DND-41 (cell line): ENCODE measurements at regions not wholly inside any gene's neighbourhood (a gene's known extent, or its start where the extent isn't known, plus 50 kb on each side); places are given as distances from the start of the nearest gene placed in this dataset.

Source experiments
- ATAC-seq: fragments of 200-7000 bp; cut with Tn5 transposase; 3 replicates; pipeline ENCODE4 v1.9.1; 2021; ENCODE audit warnings: low read depth; ENCODE audit not compliant: insufficient read depth
- DNase-seq: peaks from one replicate; pipeline ENCODE4 v3.0.0-alpha.2; 2020
- H2AFZ ChIP-seq: 2 replicates; pipeline ENCODE4 v1.6.0; 2012; ENCODE audit warnings: low read depth, low read length
- H3K27ac ChIP-seq: 2 replicates; pipeline ENCODE4 v1.5.1; 2012; ENCODE audit warnings: low read length, inconsistent platforms
- H3K27me3 ChIP-seq: fragments of 200-600 bp; sonication (generic); 2 replicates; pipeline ENCODE4 v1.6.0; 2012; ENCODE audit warnings: low read length, mild to moderate bottlenecking, inconsistent platforms; ENCODE audit not compliant: insufficient read depth, poor library complexity
- H3K36me3 ChIP-seq: 2 replicates; pipeline ENCODE4 v1.5.1; 2012; ENCODE audit warnings: low read length, inconsistent platforms; ENCODE audit not compliant: insufficient read depth
- H3K4me1 ChIP-seq: 2 replicates; pipeline ENCODE4 v1.5.1; 2012; ENCODE audit warnings: mild to moderate bottlenecking, low read length; ENCODE audit not compliant: insufficient read depth
- H3K4me2 ChIP-seq: 2 replicates; pipeline ENCODE4 v1.6.0; 2012; ENCODE audit warnings: mild to moderate bottlenecking, moderate library complexity, low read length, inconsistent platforms; ENCODE audit not compliant: insufficient read depth
- H3K4me3 ChIP-seq, 2 experiments: fragments of 200-600 bp in 1 of 2; shearing (Covaris generic) in 1 of 2; 2 replicates each; pipeline ENCODE4 v1.5.1; 2012 to 2016; ENCODE audit warnings: inconsistent platforms in 2 of 2, low read length in 2 of 2, mild to moderate bottlenecking in 2 of 2, low read depth in 1 of 2, moderate library complexity in 1 of 2
- H3K79me2 ChIP-seq: 2 replicates; pipeline ENCODE4 v1.6.0; 2012; ENCODE audit warnings: low read length, inconsistent platforms; ENCODE audit not compliant: insufficient read depth
- H3K9ac ChIP-seq: 2 replicates; pipeline ENCODE4 v1.6.0; 2012; ENCODE audit warnings: low read depth, mild to moderate bottlenecking, inconsistent platforms, low read length, moderate library complexity
- H3K9me3 ChIP-seq: 2 replicates; pipeline ENCODE4 v1.5.1; 2012; ENCODE audit warnings: low read length, moderate library complexity, mild to moderate bottlenecking, inconsistent platforms; ENCODE audit not compliant: insufficient read depth, severe bottlenecking
- H4K20me1 ChIP-seq: 2 replicates; pipeline ENCODE4 v1.6.0; 2012; ENCODE audit warnings: low read length; ENCODE audit not compliant: insufficient read depth
- EZH2 ChIP-seq: IDR thresholded peaks from 3 replicates; pipeline ENCODE4 v1.6.1; 2012; ENCODE audit warnings: borderline replicate concordance, low read depth, mild to moderate bottlenecking, moderate library complexity, low read length, inconsistent platforms; ENCODE audit not compliant: severe bottlenecking
- TF ChIP-seq, protein P1 (sequence below): IDR thresholded peaks from 2 replicates; pipeline ENCODE4 v1.5.1; 2012; ENCODE audit warnings: borderline replicate concordance, low read length, moderate library complexity, mild to moderate bottlenecking; ENCODE audit not compliant: poor library complexity, severe bottlenecking; ENCODE audit errors: extremely low read depth

DNA sequence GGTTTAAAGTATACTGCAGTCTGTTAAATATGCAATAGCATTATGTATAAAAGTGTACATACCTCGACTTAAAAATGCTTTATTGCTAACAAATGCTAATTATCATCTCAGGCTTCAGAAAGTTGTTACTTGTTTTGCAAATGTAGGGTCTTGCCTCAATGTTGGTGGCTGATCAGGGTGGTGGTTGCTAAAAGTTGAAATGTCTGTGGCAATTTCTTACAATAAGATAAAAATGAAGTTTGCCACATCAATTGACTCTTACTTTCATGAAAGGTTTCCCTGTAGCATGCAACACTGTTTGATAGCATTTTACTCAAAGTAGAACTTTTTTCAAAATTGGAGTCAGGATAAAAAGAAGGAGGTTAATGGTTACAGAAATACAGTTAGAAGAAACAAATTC lies 407.7 kb upstream of the OR4E1 start:
- H3K4me1 ChIP-seq: peaks cover 38% of the 10 kb centered on the region
- DNase-seq: peak; percentile 33
- no peaks in the 10 kb centered on the region for H3K79me2 ChIP-seq
- no peak overlapping the region for H3K4me2 ChIP-seq
- H3K36me3 ChIP-seq: no peaks in the 10 kb centered on the region
- H3K27me3 ChIP-seq: peaks cover 44% of the 10 kb centered on the region
- TF ChIP-seq EZH2: no peak
- TF ChIP-seq, protein P1, sequence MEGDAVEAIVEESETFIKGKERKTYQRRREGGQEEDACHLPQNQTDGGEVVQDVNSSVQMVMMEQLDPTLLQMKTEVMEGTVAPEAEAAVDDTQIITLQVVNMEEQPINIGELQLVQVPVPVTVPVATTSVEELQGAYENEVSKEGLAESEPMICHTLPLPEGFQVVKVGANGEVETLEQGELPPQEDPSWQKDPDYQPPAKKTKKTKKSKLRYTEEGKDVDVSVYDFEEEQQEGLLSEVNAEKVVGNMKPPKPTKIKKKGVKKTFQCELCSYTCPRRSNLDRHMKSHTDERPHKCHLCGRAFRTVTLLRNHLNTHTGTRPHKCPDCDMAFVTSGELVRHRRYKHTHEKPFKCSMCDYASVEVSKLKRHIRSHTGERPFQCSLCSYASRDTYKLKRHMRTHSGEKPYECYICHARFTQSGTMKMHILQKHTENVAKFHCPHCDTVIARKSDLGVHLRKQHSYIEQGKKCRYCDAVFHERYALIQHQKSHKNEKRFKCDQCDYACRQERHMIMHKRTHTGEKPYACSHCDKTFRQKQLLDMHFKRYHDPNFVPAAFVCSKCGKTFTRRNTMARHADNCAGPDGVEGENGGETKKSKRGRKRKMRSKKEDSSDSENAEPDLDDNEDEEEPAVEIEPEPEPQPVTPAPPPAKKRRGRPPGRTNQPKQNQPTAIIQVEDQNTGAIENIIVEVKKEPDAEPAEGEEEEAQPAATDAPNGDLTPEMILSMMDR: no peak
- no peaks in the 10 kb centered on the region for H3K9me3 ChIP-seq
- H3K27ac ChIP-seq: no peak overlapping the region
- no peak overlapping the region for H3K4me3 ChIP-seq
- no peak overlapping the region for H2AFZ ChIP-seq
- H3K9ac ChIP-seq: no peak overlapping the region
- peak; percentile 53 for ATAC-seq
- peaks cover 8% of the 10 kb centered on the region for H4K20me1 ChIP-seq

DNA sequence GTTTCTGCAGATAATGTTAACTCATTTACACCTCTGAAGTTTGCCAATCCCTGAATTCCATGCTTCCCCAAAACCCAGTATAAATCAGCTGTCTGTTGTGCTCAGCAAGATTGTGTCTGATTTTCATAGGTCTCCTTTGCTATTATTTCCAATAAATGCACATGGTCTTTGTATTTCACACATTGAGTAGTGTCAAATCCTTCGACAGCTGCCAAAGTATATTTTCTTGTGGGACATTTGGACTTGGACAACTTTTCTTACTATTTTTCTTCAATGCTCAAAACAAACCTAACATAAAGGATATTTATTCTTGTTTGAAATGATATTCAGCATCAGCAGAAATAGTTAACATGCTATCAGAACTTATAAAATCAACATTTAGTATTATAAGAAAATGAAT lies 406.1 kb upstream of the OR4E1 start:
- H3K4me3 ChIP-seq: no peak overlapping the region
- H3K27ac ChIP-seq: no peak overlapping the region
- H3K4me1 ChIP-seq: peaks cover 37% of the 10 kb centered on the region
- no peaks in the 10 kb centered on the region for H3K36me3 ChIP-seq
- no peaks in the 10 kb centered on the region for H3K9me3 ChIP-seq
- H4K20me1 ChIP-seq: peaks cover 8% of the 10 kb centered on the region
- no peak for DNase-seq
- TF ChIP-seq, protein P1: no peak
- no peak for TF ChIP-seq EZH2
- peaks cover 56% of the 10 kb centered on the region for H3K27me3 ChIP-seq
- no peak overlapping the region for H2AFZ ChIP-seq
- H3K4me2 ChIP-seq: no peak overlapping the region
- no peaks in the 10 kb centered on the region for H3K79me2 ChIP-seq
- H3K9ac ChIP-seq: no peak overlapping the region
- ATAC-seq: no peak

DNA sequence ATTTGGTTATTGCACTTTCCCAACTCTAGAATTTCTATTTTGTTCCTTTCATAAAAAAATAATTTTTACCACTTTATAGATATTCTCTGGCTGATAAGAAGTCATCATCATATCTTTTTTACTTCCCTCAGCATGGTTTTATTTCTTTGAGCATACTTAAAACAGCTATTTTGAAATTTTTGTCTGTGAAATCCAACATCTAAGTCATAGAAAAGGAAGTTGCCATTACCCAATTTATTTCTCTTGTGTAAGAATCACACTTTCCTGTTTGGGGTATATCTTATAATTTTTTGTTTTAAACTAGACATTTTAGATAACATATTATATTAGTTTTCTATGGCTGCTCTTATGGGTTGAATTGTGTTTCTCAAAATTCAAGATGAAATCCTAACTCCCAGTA lies 400.2 kb upstream of the OR4E1 start:
- DNase-seq: no peak
- H3K4me3 ChIP-seq: no peak overlapping the region
- TF ChIP-seq, protein P1: no peak
- no peak for TF ChIP-seq EZH2
- H3K79me2 ChIP-seq: no peaks in the 10 kb centered on the region
- peaks cover 16% of the 10 kb centered on the region for H4K20me1 ChIP-seq
- no peak overlapping the region for H2AFZ ChIP-seq
- H3K27me3 ChIP-seq: peaks cover 57% of the 10 kb centered on the region
- H3K27ac ChIP-seq: no peak overlapping the region
- H3K4me1 ChIP-seq: peaks cover 59% of the 10 kb centered on the region
- no peak for ATAC-seq
- no peaks in the 10 kb centered on the region for H3K36me3 ChIP-seq
- H3K9ac ChIP-seq: no peak overlapping the region
- no peak overlapping the region for H3K4me2 ChIP-seq
- H3K9me3 ChIP-seq: no peaks in the 10 kb centered on the region

DNA sequence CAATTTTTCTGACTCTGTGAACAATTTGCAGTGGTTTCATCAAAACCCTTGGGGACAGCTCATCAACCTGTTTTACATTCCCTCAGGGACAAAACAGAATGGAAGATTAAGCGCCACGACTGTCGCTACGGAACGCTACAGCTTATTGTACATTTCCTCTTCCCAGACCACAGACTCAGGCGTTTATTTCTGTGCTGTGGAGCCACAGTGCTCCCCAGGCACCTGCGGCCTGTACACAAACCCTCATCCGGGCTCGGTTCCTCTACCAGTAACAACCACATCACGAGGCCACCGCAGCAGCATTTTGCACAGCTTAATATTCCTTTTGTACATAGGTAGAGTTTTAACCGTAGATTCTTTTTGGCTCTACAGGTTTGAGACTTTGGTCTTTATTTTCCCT lies 397.4 kb upstream of the OR4E1 start:
- Histone ChIP-seq H4K20me1 (peaks cover 18% of the 10 kb centered on the region; the same call in 1 of the 2 replicates), H3K27me3 (peaks cover 53% of the 10 kb centered on the region), H2AFZ (no peak overlapping the region), H3K4me3 (peak overlapping the region in 1 of 2 experiments; percentile 46; a peak in 2 of 4 replicates), H3K9me3 (no peaks in the 10 kb centered on the region), H3K4me1 (peaks cover 45% of the 10 kb centered on the region), H3K9ac (peak overlapping the region; percentile 45), H3K4me2 (peak overlapping the region; percentile 72), H3K27ac (peak overlapping the region; percentile 81), H3K79me2 (no peaks in the 10 kb centered on the region), H3K36me3 (no peaks in the 10 kb centered on the region)
- DNase-seq (peak; percentile 91), ATAC-seq (peak; percentile 93)
- TF ChIP-seq EZH2: no peak
- TF ChIP-seq, protein P1: no peak
